Osteoblast (primary cell): ENCODE measurements at regions not wholly inside any gene's neighbourhood (a gene's known extent, or its start where the extent isn't known, plus 50 kb on each side); places are given as distances from the start of the nearest gene placed in this dataset.

Source experiments
- DNase-seq: peaks from one replicate; pipeline ENCODE4 v3.0.0; 2011; ENCODE audit warnings: low spot score, mixed read lengths; ENCODE audit not compliant: insufficient read length; ENCODE audit errors: missing footprints
- H2AFZ ChIP-seq: 2 replicates; pipeline ENCODE4 v1.6.0; 2011; ENCODE audit warnings: mild to moderate bottlenecking, low read length
- H3K27ac ChIP-seq: 2 replicates; pipeline ENCODE4 v1.5.1; 2011; ENCODE audit warnings: mild to moderate bottlenecking, low read depth, low read length, moderate library complexity
- H3K27me3 ChIP-seq: 2 replicates; pipeline ENCODE4 v1.6.0; 2012; ENCODE audit warnings: mild to moderate bottlenecking, control low read depth, inconsistent platforms, low read length, moderate library complexity; ENCODE audit not compliant: insufficient read depth
- H3K36me3 ChIP-seq: 2 replicates; pipeline ENCODE4 v1.5.1; 2011; ENCODE audit warnings: mild to moderate bottlenecking, low read length, control low read depth, moderate library complexity; ENCODE audit not compliant: insufficient read depth
- H3K4me1 ChIP-seq: 2 replicates; pipeline ENCODE4 v1.5.1; 2011; ENCODE audit warnings: mild to moderate bottlenecking, low read length, control low read depth, moderate library complexity; ENCODE audit not compliant: insufficient read depth
- H3K4me2 ChIP-seq: 2 replicates; pipeline ENCODE4 v1.6.0; 2011; ENCODE audit warnings: mild to moderate bottlenecking, low read length; ENCODE audit not compliant: insufficient read depth
- H3K4me3 ChIP-seq: fragments of 200-600 bp; sonication (generic); 3 replicates; pipeline ENCODE4 v1.5.1; 2012; ENCODE audit warnings: mild to moderate bottlenecking, low read length, inconsistent platforms; ENCODE audit not compliant: insufficient read depth
- H3K79me2 ChIP-seq: 2 replicates; pipeline ENCODE4 v1.6.0; 2012; ENCODE audit warnings: mild to moderate bottlenecking, low read length, control low read depth, inconsistent platforms; ENCODE audit not compliant: insufficient read depth
- H3K9me3 ChIP-seq: 2 replicates; pipeline ENCODE4 v1.5.1; 2011; ENCODE audit warnings: low read depth, low read length, control low read depth
- H4K20me1 ChIP-seq: 2 replicates; pipeline ENCODE4 v1.6.0; 2012; ENCODE audit warnings: mild to moderate bottlenecking, low read length, control low read depth; ENCODE audit not compliant: insufficient read depth
- TF ChIP-seq, protein P1 (sequence below): IDR thresholded peaks from 2 replicates; pipeline ENCODE4 v1.5.1; 2011; ENCODE audit warnings: mild to moderate bottlenecking, low read depth, low read length, moderate library complexity; ENCODE audit errors: extremely low read depth

GRCh38 chr1:47624531-47624930 lies 186.7 kb downstream of the FOXD2 start:
- TF ChIP-seq, protein P1, sequence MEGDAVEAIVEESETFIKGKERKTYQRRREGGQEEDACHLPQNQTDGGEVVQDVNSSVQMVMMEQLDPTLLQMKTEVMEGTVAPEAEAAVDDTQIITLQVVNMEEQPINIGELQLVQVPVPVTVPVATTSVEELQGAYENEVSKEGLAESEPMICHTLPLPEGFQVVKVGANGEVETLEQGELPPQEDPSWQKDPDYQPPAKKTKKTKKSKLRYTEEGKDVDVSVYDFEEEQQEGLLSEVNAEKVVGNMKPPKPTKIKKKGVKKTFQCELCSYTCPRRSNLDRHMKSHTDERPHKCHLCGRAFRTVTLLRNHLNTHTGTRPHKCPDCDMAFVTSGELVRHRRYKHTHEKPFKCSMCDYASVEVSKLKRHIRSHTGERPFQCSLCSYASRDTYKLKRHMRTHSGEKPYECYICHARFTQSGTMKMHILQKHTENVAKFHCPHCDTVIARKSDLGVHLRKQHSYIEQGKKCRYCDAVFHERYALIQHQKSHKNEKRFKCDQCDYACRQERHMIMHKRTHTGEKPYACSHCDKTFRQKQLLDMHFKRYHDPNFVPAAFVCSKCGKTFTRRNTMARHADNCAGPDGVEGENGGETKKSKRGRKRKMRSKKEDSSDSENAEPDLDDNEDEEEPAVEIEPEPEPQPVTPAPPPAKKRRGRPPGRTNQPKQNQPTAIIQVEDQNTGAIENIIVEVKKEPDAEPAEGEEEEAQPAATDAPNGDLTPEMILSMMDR, result no peak
- no peak overlapping the region for H3K4me2 ChIP-seq
- H3K9me3 ChIP-seq, result no peaks in the 10 kb centered on the region

GRCh38 chr1:47627016-47627415 lies 189.2 kb downstream of the FOXD2 start:
- no peak overlapping the region for H2AFZ ChIP-seq
- H3K36me3 ChIP-seq, result no peaks in the 10 kb centered on the region
- no peak for DNase-seq
- H3K4me1 ChIP-seq, result no peaks in the 10 kb centered on the region
- H3K4me2 ChIP-seq, result no peak overlapping the region
- TF ChIP-seq, protein P1, result no peak
- no peaks in the 10 kb centered on the region for H3K9me3 ChIP-seq
- H4K20me1 ChIP-seq, result no peaks in the 10 kb centered on the region
- no peaks in the 10 kb centered on the region for H3K79me2 ChIP-seq
- H3K4me3 ChIP-seq, result no peak overlapping the region
- H3K27me3 ChIP-seq, result no peaks in the 10 kb centered on the region
- no peak overlapping the region for H3K27ac ChIP-seq

More at GRCh38 chr1:47624531-47624930, 186.7 kb downstream of the FOXD2 start:
- no peak overlapping the region for H3K27ac ChIP-seq
- H3K4me3 ChIP-seq, result no peak overlapping the region
- no peaks in the 10 kb centered on the region for H3K36me3 ChIP-seq
- no peaks in the 10 kb centered on the region for H3K27me3 ChIP-seq
- H3K79me2 ChIP-seq, result no peaks in the 10 kb centered on the region
- no peak overlapping the region for H2AFZ ChIP-seq
- DNase-seq, result no peak
- no peaks in the 10 kb centered on the region for H4K20me1 ChIP-seq
- no peaks in the 10 kb centered on the region for H3K4me1 ChIP-seq

GRCh38 chr1:47627471-47628370 lies 189.9 kb downstream of the FOXD2 start:
- Histone ChIP-seq H3K4me3 (no peak overlapping the region), H3K27ac (no peak overlapping the region), H3K27me3 (no peaks in the 10 kb centered on the region), H3K79me2 (no peaks in the 10 kb centered on the region), H3K4me2 (no peak overlapping the region), H2AFZ (no peak overlapping the region), H4K20me1 (no peaks in the 10 kb centered on the region), H3K4me1 (no peaks in the 10 kb centered on the region), H3K9me3 (no peaks in the 10 kb centered on the region), H3K36me3 (no peaks in the 10 kb centered on the region)
- TF ChIP-seq, protein P1, result no peak
- no peak for DNase-seq

GRCh38 chr1:47629201-47629600 lies 191.4 kb downstream of the FOXD2 start:
- Histone ChIP-seq H3K9me3 (no peaks in the 10 kb centered on the region), H2AFZ (no peak overlapping the region), H4K20me1 (no peaks in the 10 kb centered on the region), H3K4me1 (no peaks in the 10 kb centered on the region), H3K79me2 (no peaks in the 10 kb centered on the region), H3K4me2 (no peak overlapping the region), H3K27ac (no peak overlapping the region), H3K27me3 (no peaks in the 10 kb centered on the region), H3K4me3 (no peak overlapping the region), H3K36me3 (no peaks in the 10 kb centered on the region)
- DNase-seq, result no peak
- TF ChIP-seq, protein P1, result no peak
